Vagina (tissue), 2 donors: ENCODE measurements at regions not wholly inside any gene's neighbourhood (a gene's known extent, or its start where the extent isn't known, plus 50 kb on each side); places are given as distances from the start of the nearest gene placed in this dataset.

ENCODE experiments used
- DNase-seq, 2 donors: peaks; one replicate each; pipeline ENCODE4 v3.0.0-alpha.2; 2017; ENCODE audit errors: extremely low spot score in 2 of 2
- H3K27ac ChIP-seq: fragments of 200-600 bp; sonication (generic); one replicate; pipeline ENCODE4 v1.5.1; 2019
- H3K27me3 ChIP-seq: fragments of 200-600 bp; sonication (generic); one replicate; pipeline ENCODE4 v1.5.1; 2019
- H3K36me3 ChIP-seq, 2 donors: fragments of 200-600 bp; sonication (generic); one replicate each; pipeline ENCODE4 v1.5.1; 2017 to 2019
- H3K4me1 ChIP-seq: fragments of 200-600 bp; sonication (generic); one replicate; pipeline ENCODE4 v1.5.1; 2019
- H3K4me3 ChIP-seq, 2 donors: fragments of 200-600 bp; sonication (generic); 1 replicate in 1 of 2; 2 replicates in 1 of 2; pipeline ENCODE4 v1.5.1; 2016 to 2019
- H3K9me3 ChIP-seq: fragments of 200-600 bp; sonication (generic); one replicate; pipeline ENCODE4 v1.5.1; 2019
- POLR2A ChIP-seq, 2 donors: fragments of 450-650 bp; IDR thresholded peaks; one replicate each; pipeline ENCODE4 v1.6.1; 2017; ENCODE audit warnings: antibody characterized with exemption in 2 of 2, mild to moderate bottlenecking in 2 of 2, moderate library complexity in 2 of 2
- POLR2AphosphoS5 ChIP-seq, 2 donors: sonication (generic); formaldehyde crosslinking; IDR thresholded peaks; one replicate each; pipeline ENCODE4 v1.9.0; 2017; ENCODE audit warnings: antibody characterized with exemption in 2 of 2, mild to moderate bottlenecking in 2 of 2, low read depth in 1 of 2; ENCODE audit not compliant: insufficient read depth in 1 of 2
- intact Hi-C: fragments of 100-400 bp; cut with DNase I; formaldehyde crosslinking; loops from one replicate; pipeline ENCODE4 v1.15.1; 2023
- TF ChIP-seq, protein P1 (sequence below), 3 experiments: fragments of 450-650 bp in 2 of 3; fragments of 200-600 bp in 1 of 3; sonication (generic) in 1 of 3; IDR thresholded peaks; one replicate each; pipeline ENCODE4 v1.5.1; 2017 to 2019; ENCODE audit warnings: antibody characterized with exemption in 3 of 3, mild to moderate bottlenecking in 2 of 3, moderate library complexity in 2 of 3

- H3K36me3 ChIP-seq: no peaks in the 10 kb centered on the region
- intact Hi-C loops: no loop called here
- no peak overlapping the region for H3K4me3 ChIP-seq
- H3K4me1 ChIP-seq: no peaks in the 10 kb centered on the region
- H3K27me3 ChIP-seq: no peaks in the 10 kb centered on the region
- no peak for DNase-seq
- TF ChIP-seq POLR2A (IDR thresholded peaks at IDR 0.05): no peak
- TF ChIP-seq POLR2AphosphoS5 (IDR thresholded peaks at IDR 0.05; ENCODE audit: insufficient read depth in 1 of 2, low read depth in 1 of 2): no peak
- TF ChIP-seq, protein P1, sequence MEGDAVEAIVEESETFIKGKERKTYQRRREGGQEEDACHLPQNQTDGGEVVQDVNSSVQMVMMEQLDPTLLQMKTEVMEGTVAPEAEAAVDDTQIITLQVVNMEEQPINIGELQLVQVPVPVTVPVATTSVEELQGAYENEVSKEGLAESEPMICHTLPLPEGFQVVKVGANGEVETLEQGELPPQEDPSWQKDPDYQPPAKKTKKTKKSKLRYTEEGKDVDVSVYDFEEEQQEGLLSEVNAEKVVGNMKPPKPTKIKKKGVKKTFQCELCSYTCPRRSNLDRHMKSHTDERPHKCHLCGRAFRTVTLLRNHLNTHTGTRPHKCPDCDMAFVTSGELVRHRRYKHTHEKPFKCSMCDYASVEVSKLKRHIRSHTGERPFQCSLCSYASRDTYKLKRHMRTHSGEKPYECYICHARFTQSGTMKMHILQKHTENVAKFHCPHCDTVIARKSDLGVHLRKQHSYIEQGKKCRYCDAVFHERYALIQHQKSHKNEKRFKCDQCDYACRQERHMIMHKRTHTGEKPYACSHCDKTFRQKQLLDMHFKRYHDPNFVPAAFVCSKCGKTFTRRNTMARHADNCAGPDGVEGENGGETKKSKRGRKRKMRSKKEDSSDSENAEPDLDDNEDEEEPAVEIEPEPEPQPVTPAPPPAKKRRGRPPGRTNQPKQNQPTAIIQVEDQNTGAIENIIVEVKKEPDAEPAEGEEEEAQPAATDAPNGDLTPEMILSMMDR (IDR thresholded peaks at IDR 0.05): no peak
- H3K9me3 ChIP-seq: no peaks in the 10 kb centered on the region
- H3K27ac ChIP-seq: no peak overlapping the region
Observed at GRCh38 chr2:53424902-53425301, 342.7 kb upstream of the CHAC2 start.

DNA sequence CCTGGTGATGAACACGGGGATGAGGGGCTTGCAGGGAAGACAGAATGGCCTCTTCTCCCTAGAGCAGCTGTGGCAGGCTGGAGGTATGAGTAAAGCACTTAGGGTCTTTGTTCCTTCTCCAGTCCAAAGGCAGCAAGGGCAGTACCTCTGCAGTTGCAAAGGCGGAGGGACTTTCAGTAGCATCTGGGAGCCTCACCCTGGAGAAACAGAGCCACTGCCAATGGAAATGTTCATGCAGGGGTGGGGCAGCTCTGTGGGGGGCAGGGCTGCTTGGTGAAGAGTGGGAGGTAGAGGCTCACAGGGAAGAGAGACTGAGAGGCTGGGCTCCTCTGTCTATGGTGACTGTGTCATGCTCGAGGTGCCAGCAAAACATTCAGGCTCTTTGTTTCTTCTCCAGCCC, 344.1 kb upstream of the CHAC2 start:
- Histone ChIP-seq H3K4me3 (no peak overlapping the region), H3K4me1 (no peaks in the 10 kb centered on the region), H3K27ac (no peak overlapping the region), H3K9me3 (no peaks in the 10 kb centered on the region), H3K27me3 (no peaks in the 10 kb centered on the region), H3K36me3 (no peaks in the 10 kb centered on the region)
- TF ChIP-seq POLR2A (IDR thresholded peaks at IDR 0.05) (no peak), POLR2AphosphoS5 (IDR thresholded peaks at IDR 0.05; ENCODE audit: insufficient read depth in 1 of 2, low read depth in 1 of 2) (no peak)
- TF ChIP-seq, protein P1 (IDR thresholded peaks at IDR 0.05): no peak
- DNase-seq: no peak
- intact Hi-C loops: no loop called here

- Histone ChIP-seq H3K36me3 (no peaks in the 10 kb centered on the region), H3K27ac (no peak overlapping the region), H3K27me3 (no peaks in the 10 kb centered on the region), H3K4me1 (no peaks in the 10 kb centered on the region), H3K9me3 (no peaks in the 10 kb centered on the region), H3K4me3 (no peak overlapping the region)
- no peak for DNase-seq
- intact Hi-C loops: no loop called here
- TF ChIP-seq, protein P1 (IDR thresholded peaks at IDR 0.05): no peak
- TF ChIP-seq POLR2AphosphoS5 (IDR thresholded peaks at IDR 0.05; ENCODE audit: insufficient read depth in 1 of 2, low read depth in 1 of 2): no peak
- TF ChIP-seq POLR2A (IDR thresholded peaks at IDR 0.05): no peak
Observed at GRCh38 chr2:53422979-53423378, 344.6 kb upstream of the CHAC2 start.

GRCh38 chr2:53417385-53417784, 350.2 kb upstream of the CHAC2 start:
- no peak for TF ChIP-seq POLR2A (IDR thresholded peaks at IDR 0.05)
- TF ChIP-seq, protein P1 (IDR thresholded peaks at IDR 0.05): no peak
- TF ChIP-seq POLR2AphosphoS5 (IDR thresholded peaks at IDR 0.05; ENCODE audit: insufficient read depth in 1 of 2, low read depth in 1 of 2): no peak
- Histone ChIP-seq H3K27me3 (no peaks in the 10 kb centered on the region), H3K9me3 (no peaks in the 10 kb centered on the region), H3K36me3 (no peaks in the 10 kb centered on the region), H3K27ac (no peak overlapping the region), H3K4me3 (no peak overlapping the region), H3K4me1 (no peaks in the 10 kb centered on the region)
- intact Hi-C loops: no loop called here
- DNase-seq: no peak

- no peak for DNase-seq
- H3K4me1 ChIP-seq: no peaks in the 10 kb centered on the region
- intact Hi-C loops: no loop called here
- no peaks in the 10 kb centered on the region for H3K9me3 ChIP-seq
- TF ChIP-seq POLR2A (IDR thresholded peaks at IDR 0.05) (no peak), POLR2AphosphoS5 (IDR thresholded peaks at IDR 0.05; ENCODE audit: insufficient read depth in 1 of 2, low read depth in 1 of 2) (no peak)
- TF ChIP-seq, protein P1 (IDR thresholded peaks at IDR 0.05): no peak
- H3K4me3 ChIP-seq: no peak overlapping the region
- H3K27ac ChIP-seq: no peak overlapping the region
- no peaks in the 10 kb centered on the region for H3K27me3 ChIP-seq
- H3K36me3 ChIP-seq: no peaks in the 10 kb centered on the region
Observed at GRCh38 chr2:53407363-53408080, 360.1 kb upstream of the CHAC2 start.
